HL-60 (cell line): ENCODE measurements at regions not wholly inside any gene's neighbourhood (a gene's known extent, or its start where the extent isn't known, plus 50 kb on each side); places are given as distances from the start of the nearest gene placed in this dataset.

Experiments
- DNase-seq, 2 experiments: peaks; one replicate each; pipeline ENCODE4 v3.0.0-alpha.2; 2010 to 2020; ENCODE audit warnings: low read depth in 1 of 2, low spot score in 1 of 2
- H3K27ac ChIP-seq: fragments of 250-450 bp; sonication (Bioruptor Pico); replicated peaks from 2 replicates; pipeline ENCODE4 v1.5.1; 2020; ENCODE audit warnings: mild to moderate bottlenecking, moderate library complexity
- H3K27me3 ChIP-seq: fragments of 250-450 bp; sonication (Bioruptor Pico); 2 replicates; pipeline ENCODE4 v1.5.1; 2021; ENCODE audit warnings: mild to moderate bottlenecking, moderate library complexity; ENCODE audit not compliant: insufficient read depth, poor library complexity, severe bottlenecking
- H3K4me3 ChIP-seq: replicated peaks from 2 replicates; pipeline ENCODE4 v1.5.1; 2011; ENCODE audit warnings: mild to moderate bottlenecking, control low read depth, low read length; ENCODE audit not compliant: insufficient read depth
- CTCF ChIP-seq: IDR thresholded peaks from one replicate; pipeline ENCODE4 v1.5.1; 2011; ENCODE audit warnings: low read length, control low read depth, inconsistent platforms; ENCODE audit not compliant: insufficient read depth
- GABPA ChIP-seq: IDR thresholded peaks from 2 replicates; pipeline ENCODE4 v1.6.1; 2012; ENCODE audit warnings: low read depth
- POLR2AphosphoS5 ChIP-seq: IDR thresholded peaks from 2 replicates; pipeline ENCODE4 v1.6.1; 2012; ENCODE audit warnings: low read depth
- REST ChIP-seq: IDR thresholded peaks from 2 replicates; pipeline ENCODE4 v1.6.1; 2012; ENCODE audit warnings: low read depth; ENCODE audit not compliant: insufficient replicate concordance
- SPI1 ChIP-seq: IDR thresholded peaks from 2 replicates; pipeline ENCODE4 v1.6.1; 2012; ENCODE audit warnings: low read depth, mild to moderate bottlenecking, borderline replicate concordance

- Histone ChIP-seq H3K27me3 (no peaks in the 10 kb centered on the region), H3K4me3 (no peak overlapping the region), H3K27ac (no peak overlapping the region)
- TF ChIP-seq POLR2AphosphoS5 (no peak), CTCF (no peak), SPI1 (no peak), REST (no peak), GABPA (no peak)
- DNase-seq = no peak
These were observed 184.0 kb upstream of the NEIL3 start for GRCh38 chr4:177125656-177126055.

- Histone ChIP-seq H3K27me3 (no peaks in the 10 kb centered on the region), H3K27ac (no peak overlapping the region), H3K4me3 (no peak overlapping the region)
- TF ChIP-seq POLR2AphosphoS5 (no peak), GABPA (no peak), SPI1 (no peak), REST (no peak), CTCF (no peak)
- no peak for DNase-seq
These were observed 182.0 kb upstream of the NEIL3 start for GRCh38 chr4:177127658-177128057.

- Histone ChIP-seq H3K27me3 (no peaks in the 10 kb centered on the region), H3K4me3 (no peak overlapping the region), H3K27ac (no peak overlapping the region)
- no peak for DNase-seq
- TF ChIP-seq REST = no peak
- TF ChIP-seq POLR2AphosphoS5 = no peak
- TF ChIP-seq GABPA = no peak
These were observed 181.4 kb upstream of the NEIL3 start for GRCh38 chr4:177128306-177128705.

- DNase-seq = no peak
- TF ChIP-seq POLR2AphosphoS5 = no peak
These were observed 177.9 kb upstream of the NEIL3 start for GRCh38 chr4:177131736-177132135.

More at GRCh38 chr4:177131736-177132135, 177.9 kb upstream of the NEIL3 start:
- Histone ChIP-seq H3K27ac (no peak overlapping the region), H3K4me3 (no peak overlapping the region), H3K27me3 (no peaks in the 10 kb centered on the region)
